ENCODE measurements at regions not wholly inside any gene's neighbourhood (a gene's known extent, or its start where the extent isn't known, plus 50 kb on each side); places are given as distances from the start of the nearest gene placed in this dataset.

- DNase-seq (ENCODE audit: low read depth), result no peak
These were observed 343.2 kb downstream of the KCNRG start for GRCh38 chr13:50358231-50359040.

GRCh38 chr13:50359041-50359367 is 343.8 kb downstream of the KCNRG start:
- no peak for DNase-seq (ENCODE audit: low read depth)

- DNase-seq (ENCODE audit: low read depth), result peak; percentile 3
These were observed 344.5 kb downstream of the KCNRG start for GRCh38 chr13:50359779-50360178.

GRCh38 chr13:50360637-50361036 is 345.4 kb downstream of the KCNRG start:
- DNase-seq (ENCODE audit: low read depth), result no peak

- DNase-seq (ENCODE audit: low read depth), result no peak
These were observed 346.0 kb downstream of the KCNRG start for GRCh38 chr13:50361282-50361681.

GRCh38 chr13:50365408-50366391 is 350.5 kb downstream of the KCNRG start:
- DNase-seq (ENCODE audit: low read depth), result peak; percentile 15

- DNase-seq (ENCODE audit: low read depth), result no peak
These were observed 351.4 kb downstream of the KCNRG start for GRCh38 chr13:50366488-50367174.

- no peak for DNase-seq (ENCODE audit: low read depth)
These were observed 354.4 kb downstream of the KCNRG start for GRCh38 chr13:50369646-50370045.

GRCh38 chr13:50370303-50370950 is 355.2 kb downstream of the KCNRG start:
- DNase-seq (ENCODE audit: low read depth), result no peak

- DNase-seq (ENCODE audit: low read depth), result no peak
These were observed 359.3 kb downstream of the KCNRG start for GRCh38 chr13:50374517-50374916.

GRCh38 chr13:50375792-50376191 is 360.5 kb downstream of the KCNRG start:
- no peak for DNase-seq (ENCODE audit: low read depth)

GRCh38 chr13:50376895-50377575 is 361.8 kb downstream of the KCNRG start:
- DNase-seq (ENCODE audit: low read depth), result no peak

- DNase-seq (ENCODE audit: low read depth), result no peak
These were observed 362.6 kb downstream of the KCNRG start for GRCh38 chr13:50377726-50378270.

GRCh38 chr13:50378509-50379044 is 363.3 kb downstream of the KCNRG start:
- DNase-seq (ENCODE audit: low read depth), result no peak

- DNase-seq (ENCODE audit: low read depth), result no peak
These were observed 364.3 kb downstream of the KCNRG start for GRCh38 chr13:50379584-50379983.

- DNase-seq (ENCODE audit: low read depth), result no peak
These were observed 365.7 kb downstream of the KCNRG start for GRCh38 chr13:50380905-50381304.

- no peak for DNase-seq (ENCODE audit: low read depth)
These were observed 367.3 kb downstream of the KCNRG start for GRCh38 chr13:50382511-50382910.

GRCh38 chr13:50382951-50383350 is 367.7 kb downstream of the KCNRG start:
- DNase-seq (ENCODE audit: low read depth), result no peak

GRCh38 chr13:50384724-50385123 is 369.5 kb downstream of the KCNRG start:
- no peak for DNase-seq (ENCODE audit: low read depth)

GRCh38 chr13:50386541-50387050 is 371.4 kb downstream of the KCNRG start:
- DNase-seq (ENCODE audit: low read depth), result no peak

All from T follicular helper cell (primary cell).